HL-60 (cell line): ENCODE measurements at regions not wholly inside any gene's neighbourhood (a gene's known extent, or its start where the extent isn't known, plus 50 kb on each side); places are given as distances from the start of the nearest gene placed in this dataset.

Source experiments
- DNase-seq, 2 experiments: peaks; one replicate each; pipeline ENCODE4 v3.0.0-alpha.2; 2010 to 2020; ENCODE audit warnings: low read depth in 1 of 2, low spot score in 1 of 2
- H3K27ac ChIP-seq: fragments of 250-450 bp; sonication (Bioruptor Pico); replicated peaks from 2 replicates; pipeline ENCODE4 v1.5.1; 2020; ENCODE audit warnings: mild to moderate bottlenecking, moderate library complexity
- H3K27me3 ChIP-seq: fragments of 250-450 bp; sonication (Bioruptor Pico); 2 replicates; pipeline ENCODE4 v1.5.1; 2021; ENCODE audit warnings: mild to moderate bottlenecking, moderate library complexity; ENCODE audit not compliant: insufficient read depth, poor library complexity, severe bottlenecking
- H3K4me3 ChIP-seq: replicated peaks from 2 replicates; pipeline ENCODE4 v1.5.1; 2011; ENCODE audit warnings: mild to moderate bottlenecking, control low read depth, low read length; ENCODE audit not compliant: insufficient read depth
- CTCF ChIP-seq: IDR thresholded peaks from one replicate; pipeline ENCODE4 v1.5.1; 2011; ENCODE audit warnings: low read length, control low read depth, inconsistent platforms; ENCODE audit not compliant: insufficient read depth
- GABPA ChIP-seq: IDR thresholded peaks from 2 replicates; pipeline ENCODE4 v1.6.1; 2012; ENCODE audit warnings: low read depth
- POLR2AphosphoS5 ChIP-seq: IDR thresholded peaks from 2 replicates; pipeline ENCODE4 v1.6.1; 2012; ENCODE audit warnings: low read depth
- REST ChIP-seq: IDR thresholded peaks from 2 replicates; pipeline ENCODE4 v1.6.1; 2012; ENCODE audit warnings: low read depth; ENCODE audit not compliant: insufficient replicate concordance
- SPI1 ChIP-seq: IDR thresholded peaks from 2 replicates; pipeline ENCODE4 v1.6.1; 2012; ENCODE audit warnings: low read depth, mild to moderate bottlenecking, borderline replicate concordance

GRCh38 chr5:68396722-68397121 is 181.2 kb downstream of the PIK3R1 start:
- DNase-seq, result no peak
- Histone ChIP-seq H3K4me3 (no peak overlapping the region), H3K27ac (no peak overlapping the region), H3K27me3 (no peaks in the 10 kb centered on the region)
- no peak for TF ChIP-seq REST
- no peak for TF ChIP-seq SPI1
- TF ChIP-seq CTCF, result no peak
- no peak for TF ChIP-seq POLR2AphosphoS5
- TF ChIP-seq GABPA, result no peak

GRCh38 chr5:68398146-68398812 is 182.7 kb downstream of the PIK3R1 start:
- TF ChIP-seq REST (no peak), CTCF (no peak), SPI1 (no peak), GABPA (no peak), POLR2AphosphoS5 (no peak)
- Histone ChIP-seq H3K27ac (no peak overlapping the region), H3K27me3 (no peaks in the 10 kb centered on the region), H3K4me3 (no peak overlapping the region)
- no peak for DNase-seq

GRCh38 chr5:68403301-68403700 is 187.7 kb downstream of the PIK3R1 start:
- H3K27me3 ChIP-seq, result no peaks in the 10 kb centered on the region
- no peak for DNase-seq
- TF ChIP-seq POLR2AphosphoS5 (no peak), GABPA (no peak), REST (no peak), CTCF (no peak), SPI1 (no peak)
- no peak overlapping the region for H3K27ac ChIP-seq
- no peak overlapping the region for H3K4me3 ChIP-seq
